SK-MEL-5 (cell line): ENCODE measurements at regions not wholly inside any gene's neighbourhood (a gene's known extent, or its start where the extent isn't known, plus 50 kb on each side); places are given as distances from the start of the nearest gene placed in this dataset.

Source experiments
- DNase-seq: peaks from one replicate; pipeline ENCODE4 v3.0.0-alpha.2; 2016; ENCODE audit warnings: low read depth, low spot score
- in situ Hi-C: cut with HindIII; loops from 2 replicates; pipeline ENCODE4 v1.10.0; 2016; ENCODE audit warnings: low sequenced_read_pairs, high pct_unique_total_duplicates, low pct_unique_long_range_greater_than_20kb

DNA sequence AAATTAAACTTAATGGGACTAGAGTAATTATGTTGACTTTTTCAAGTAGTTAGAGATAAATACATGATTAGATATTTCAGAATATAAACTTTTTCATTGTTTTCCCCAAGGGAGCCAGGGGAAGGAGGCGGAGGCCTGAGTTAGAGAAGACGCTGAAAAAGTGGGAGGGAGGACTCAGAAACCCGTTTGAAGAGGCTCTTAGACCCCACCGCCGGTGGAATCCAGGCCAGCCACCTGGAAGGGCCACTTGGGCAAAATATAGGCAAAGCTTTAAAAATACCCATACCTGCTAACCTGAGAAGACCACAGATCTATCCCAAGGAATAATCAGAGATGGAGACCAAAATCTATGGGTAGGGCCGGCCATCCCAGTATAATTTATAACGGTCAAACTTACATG lies 242.6 kb downstream of the PTPRU start:
- no peak for DNase-seq
- in situ Hi-C loops: no loop called here

GRCh38 chr1:29478151-29478791 lies 241.9 kb downstream of the PTPRU start:
- in situ Hi-C loops: no loop called here
- DNase-seq: no peak

- in situ Hi-C loops: no loop called here
These were observed 239.0 kb downstream of the PTPRU start for GRCh38 chr1:29475326-29475725.

GRCh38 chr1:29474274-29475244 lies 238.2 kb downstream of the PTPRU start:
- in situ Hi-C loops: no loop called here
- DNase-seq: no peak

More at GRCh38 chr1:29475326-29475725, 239.0 kb downstream of the PTPRU start:
- DNase-seq: no peak

GRCh38 chr1:29473161-29473855 lies 237.0 kb downstream of the PTPRU start:
- no peak for DNase-seq
- in situ Hi-C loops: no loop called here

- in situ Hi-C loops: no loop called here
- no peak for DNase-seq
These were observed 235.4 kb downstream of the PTPRU start for GRCh38 chr1:29471487-29472313.

DNA sequence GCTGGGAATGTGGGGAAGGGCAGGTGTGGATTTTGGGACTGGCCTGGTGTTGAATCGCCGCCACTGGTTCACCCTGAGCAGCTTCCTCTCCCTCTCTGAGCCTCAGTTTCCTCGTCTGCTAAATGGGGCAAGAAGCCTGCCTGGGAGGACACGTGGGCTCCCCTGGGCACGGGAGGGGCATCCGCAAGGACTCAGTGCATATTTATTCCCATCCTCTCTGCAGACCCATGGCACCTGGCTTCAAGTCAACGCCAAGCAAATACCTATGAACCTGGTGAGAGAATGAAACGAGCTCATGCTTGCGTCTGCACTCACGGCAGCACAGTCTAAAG lies 234.4 kb downstream of the PTPRU start:
- DNase-seq: no peak
- in situ Hi-C loops: no loop called here

GRCh38 chr1:29470087-29470787 lies 233.9 kb downstream of the PTPRU start:
- in situ Hi-C loops: no loop called here
- no peak for DNase-seq

- in situ Hi-C loops: no loop called here
- no peak for DNase-seq
These were observed 233.1 kb downstream of the PTPRU start for GRCh38 chr1:29469457-29469856.

- in situ Hi-C loops: no loop called here
- no peak for DNase-seq
These were observed 231.9 kb downstream of the PTPRU start for GRCh38 chr1:29467989-29468900.

DNA sequence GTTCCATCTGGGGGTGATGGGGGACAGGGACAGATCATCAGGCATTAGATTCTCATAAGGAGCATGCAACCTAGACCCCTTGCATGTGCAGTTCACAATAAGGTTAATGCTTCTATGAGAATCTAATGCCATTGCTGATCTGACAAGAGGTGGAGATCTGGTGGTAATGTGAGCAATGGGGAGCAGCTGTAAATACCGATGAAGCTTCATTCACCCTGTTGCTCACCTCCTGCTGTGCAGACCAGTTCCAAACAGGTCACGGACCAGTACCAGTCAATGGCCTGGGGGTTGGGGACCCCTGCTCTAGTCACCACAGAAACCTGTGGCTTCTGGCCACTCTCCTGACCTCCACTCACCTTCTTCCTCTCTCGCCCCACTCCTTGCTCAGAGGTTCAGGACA lies 229.9 kb downstream of the PTPRU start:
- DNase-seq: no peak
- in situ Hi-C loops: no loop called here

- in situ Hi-C loops: no loop called here
- no peak for DNase-seq
These were observed 229.4 kb downstream of the PTPRU start for GRCh38 chr1:29465755-29466154.

DNA sequence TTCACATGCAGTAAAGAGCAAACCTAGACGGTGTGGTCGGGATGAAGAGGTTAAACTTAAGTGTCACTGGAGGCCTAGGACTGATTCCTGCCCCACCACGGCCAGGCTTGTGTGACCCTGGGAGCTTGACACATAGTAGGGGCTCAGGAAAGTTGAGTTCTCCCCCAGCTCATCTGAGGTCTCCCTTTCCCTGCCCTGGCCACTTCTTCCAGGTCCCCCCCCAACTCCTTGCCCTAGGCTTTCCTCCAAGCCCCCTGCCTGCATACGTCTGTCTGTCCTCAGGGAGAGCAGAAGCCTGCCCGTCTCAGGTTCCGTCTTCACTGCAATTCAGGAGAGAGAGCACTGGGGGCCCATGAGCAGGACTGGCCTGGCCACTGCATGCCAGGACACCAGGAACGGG lies 225.8 kb downstream of the PTPRU start:
- no peak for DNase-seq
- in situ Hi-C loops: no loop called here

- in situ Hi-C loops: no loop called here
These were observed 224.9 kb downstream of the PTPRU start for GRCh38 chr1:29461115-29461739.

DNA sequence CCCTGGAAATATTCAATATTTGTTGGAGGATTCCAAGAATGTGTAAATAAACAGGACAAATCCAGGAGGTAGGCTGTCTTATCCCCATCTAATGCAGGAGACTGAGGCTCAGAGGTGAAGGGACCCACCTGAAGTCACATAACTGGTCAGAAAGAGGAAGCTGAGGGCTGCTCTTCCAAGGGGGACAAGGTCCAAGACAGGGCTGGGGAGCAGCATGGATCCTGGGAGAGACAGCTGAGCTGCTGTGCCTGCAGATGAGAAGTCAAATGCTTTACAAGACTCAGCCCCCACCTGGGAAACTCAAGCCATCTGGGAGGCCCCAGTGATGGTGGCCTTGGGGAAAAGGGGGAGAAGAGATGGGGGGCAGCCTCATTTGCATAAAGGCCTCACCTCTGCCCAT lies 224.4 kb downstream of the PTPRU start:
- in situ Hi-C loops: no loop called here
- no peak for DNase-seq

More at GRCh38 chr1:29461115-29461739, 224.9 kb downstream of the PTPRU start:
- DNase-seq: no peak
